AML-193 (cell line): ENCODE measurements at regions not wholly inside any gene's neighbourhood (a gene's known extent, or its start where the extent isn't known, plus 50 kb on each side); places are given as distances from the start of the nearest gene placed in this dataset.

Source experiments
- DNase-seq, 2 experiments: peaks; one replicate each; lab custom pipeline; 2025; lab: John Stamatoyannopoulos, UW

- DNase-seq, result no peak
Observed at GRCh38 chr2:138176862-138177439, 212.7 kb downstream of the HNMT start.

GRCh38 chr2:138177693-138178092 lies 213.4 kb downstream of the HNMT start:
- no peak for DNase-seq

GRCh38 chr2:138180692-138181386 lies 216.6 kb downstream of the HNMT start:
- DNase-seq, result no peak

- no peak for DNase-seq
Observed at GRCh38 chr2:138182250-138182936, 218.1 kb downstream of the HNMT start.

GRCh38 chr2:138182937-138183312 lies 218.7 kb downstream of the HNMT start:
- no peak for DNase-seq

- no peak for DNase-seq
Observed at GRCh38 chr2:138183705-138184104, 219.4 kb downstream of the HNMT start.

- DNase-seq, result no peak
Observed at GRCh38 chr2:138184428-138184827, 220.2 kb downstream of the HNMT start.

- no peak for DNase-seq
Observed at GRCh38 chr2:138185827-138186226, 221.6 kb downstream of the HNMT start.

- no peak for DNase-seq
Observed at GRCh38 chr2:138187221-138187620, 222.9 kb downstream of the HNMT start.

GRCh38 chr2:138190999-138191398 lies 226.7 kb downstream of the HNMT start:
- no peak for DNase-seq

- DNase-seq, result no peak
Observed at GRCh38 chr2:138193416-138194213, 229.3 kb downstream of the HNMT start.

GRCh38 chr2:138201286-138201685 lies 237.0 kb downstream of the HNMT start:
- no peak for DNase-seq

GRCh38 chr2:138202762-138203161 lies 238.5 kb downstream of the HNMT start:
- no peak for DNase-seq

- no peak for DNase-seq
Observed at GRCh38 chr2:138205281-138205680, 241.0 kb downstream of the HNMT start.

GRCh38 chr2:138207074-138207930 lies 243.0 kb downstream of the HNMT start:
- DNase-seq, result no peak

GRCh38 chr2:138209009-138209408 lies 244.7 kb downstream of the HNMT start:
- no peak for DNase-seq

GRCh38 chr2:138210487-138210886 lies 246.2 kb downstream of the HNMT start:
- DNase-seq, result no peak

GRCh38 chr2:138212434-138212833 lies 248.2 kb downstream of the HNMT start:
- DNase-seq, result no peak

GRCh38 chr2:138213084-138213483 lies 248.8 kb downstream of the HNMT start:
- DNase-seq, result no peak

- DNase-seq, result no peak
Observed at GRCh38 chr2:138213624-138214023, 249.4 kb downstream of the HNMT start.

- DNase-seq, result no peak
Observed at GRCh38 chr2:138215958-138216357, 251.7 kb downstream of the HNMT start.

- DNase-seq, result no peak
Observed at GRCh38 chr2:138217975-138218374, 253.7 kb downstream of the HNMT start.
